ENCODE measurements at regions not wholly inside any gene's neighbourhood (a gene's known extent, or its start where the extent isn't known, plus 50 kb on each side); places are given as distances from the start of the nearest gene placed in this dataset.
"Not testable (repeated sequence)": the region's sequence is repeated elsewhere in the genome, so short reads cannot be mapped to it uniquely, and the experiment has no call there.

DNA sequence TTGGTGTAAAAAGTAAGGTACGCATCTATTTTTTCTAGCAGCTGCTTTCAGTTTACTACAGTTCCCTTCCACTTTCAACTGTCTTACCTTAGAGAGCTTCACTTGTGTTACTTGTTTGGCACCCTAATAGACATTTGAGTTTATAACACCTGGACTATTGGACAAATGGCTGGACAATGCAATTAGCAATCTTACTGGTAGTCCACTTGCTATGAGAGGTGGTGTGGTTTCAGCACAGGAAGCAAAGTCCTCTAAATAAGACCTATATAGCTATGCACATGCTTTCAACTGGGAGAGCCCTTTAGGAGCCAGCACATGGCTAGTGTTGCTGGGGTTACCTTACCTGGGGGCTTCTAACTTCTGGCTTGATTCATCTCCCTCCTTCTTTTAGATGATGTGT lies 119.6 kb upstream of the RANBP3L start:
- DNase-seq (ENCODE audit: low read depth): no peak
- no peak overlapping the region for H3K4me3 ChIP-seq (ENCODE audit: low read length)
- no peak for TF ChIP-seq CTCF (conservative IDR thresholded peaks at IDR 0.05; ENCODE audit: low read length)

DNA sequence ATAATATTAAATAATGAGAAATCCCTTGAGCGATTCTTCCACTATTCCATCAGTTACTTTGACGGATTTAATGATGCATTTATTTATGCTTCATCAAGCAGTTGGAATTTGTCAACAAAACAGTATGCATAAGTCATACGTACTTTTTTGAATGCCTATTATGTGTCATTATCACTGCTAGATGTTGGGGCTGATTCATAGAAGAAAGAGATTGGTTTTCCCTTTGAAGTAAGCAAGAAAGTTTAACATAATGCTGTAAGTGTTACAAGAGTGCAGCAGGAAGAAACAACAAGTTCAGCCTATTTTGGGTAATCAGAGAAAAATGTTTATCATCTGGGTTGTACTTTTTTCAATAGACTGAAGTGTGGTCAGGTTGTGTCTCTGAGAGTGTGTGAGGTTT lies 121.2 kb upstream of the RANBP3L start:
- DNase-seq (ENCODE audit: low read depth): peak; percentile 45
- no peak for TF ChIP-seq CTCF (conservative IDR thresholded peaks at IDR 0.05; ENCODE audit: low read length)
- H3K4me3 ChIP-seq (ENCODE audit: low read length): no peak overlapping the region

DNA sequence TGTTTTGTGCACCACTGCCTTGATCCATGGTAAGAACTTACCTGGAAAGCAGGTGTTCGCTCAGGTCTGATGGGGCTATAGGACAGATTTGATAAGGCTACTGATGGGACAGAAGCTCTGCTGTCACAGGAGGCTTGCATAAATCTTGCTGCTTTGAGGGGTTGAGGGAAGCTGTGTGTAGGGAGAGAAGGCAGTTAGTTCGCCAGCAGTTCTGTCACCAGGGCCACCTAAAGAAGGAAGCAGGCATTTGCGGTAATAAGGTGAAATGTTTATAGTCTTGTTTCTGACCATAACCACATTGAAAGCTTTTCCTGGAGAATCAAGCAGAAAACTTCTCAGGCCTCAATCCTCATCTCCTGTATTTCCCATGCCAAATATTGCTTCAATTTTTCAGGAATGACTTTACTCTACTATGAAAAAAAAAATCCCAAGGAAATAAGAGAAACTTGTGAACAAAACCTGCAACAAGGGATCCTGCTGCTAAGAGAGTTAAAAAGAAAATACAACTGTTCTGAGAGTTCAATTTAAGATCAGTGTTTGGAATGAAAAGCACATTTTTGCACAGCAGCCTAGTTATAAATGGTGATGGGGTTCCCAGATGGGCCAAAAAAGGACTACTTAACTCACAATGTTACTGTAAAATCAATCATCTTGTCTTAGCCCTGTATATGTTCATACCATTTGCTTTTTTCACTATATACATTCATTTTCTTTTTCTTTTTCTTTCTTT lies 122.0 kb upstream of the RANBP3L start:
- TF ChIP-seq CTCF (conservative IDR thresholded peaks at IDR 0.05; ENCODE audit: low read length): no peak
- DNase-seq (ENCODE audit: low read depth): no peak
- no peak overlapping the region for H3K4me3 ChIP-seq (ENCODE audit: low read length)

DNA sequence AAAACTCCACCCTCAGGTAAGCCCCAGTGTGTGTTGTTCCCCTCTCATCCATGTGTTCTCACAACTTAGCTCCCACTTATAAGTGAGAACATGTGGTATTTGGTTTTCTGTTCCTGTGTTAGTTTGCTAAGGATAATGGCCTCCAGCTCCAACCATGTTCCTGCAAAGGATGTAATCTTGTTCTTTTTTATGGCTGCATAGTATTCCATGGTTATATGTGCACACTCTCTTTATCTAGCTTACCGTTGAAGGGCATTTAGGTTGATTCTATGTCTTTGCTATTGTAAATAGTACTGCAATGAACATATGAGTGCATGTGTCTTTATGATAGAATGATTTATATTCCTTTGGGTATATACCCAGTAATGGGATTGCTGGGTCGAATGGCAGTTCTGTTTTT lies 124.4 kb upstream of the RANBP3L start:
- not testable (repeated sequence) for DNase-seq (ENCODE audit: low read depth); H3K4me3 ChIP-seq (ENCODE audit: low read length)

GRCh38 chr5:36435516-36435915 lies 133.8 kb upstream of the RANBP3L start:
- no peak for DNase-seq (ENCODE audit: low read depth)
- TF ChIP-seq CTCF (conservative IDR thresholded peaks at IDR 0.05; ENCODE audit: low read length): no peak

DNA sequence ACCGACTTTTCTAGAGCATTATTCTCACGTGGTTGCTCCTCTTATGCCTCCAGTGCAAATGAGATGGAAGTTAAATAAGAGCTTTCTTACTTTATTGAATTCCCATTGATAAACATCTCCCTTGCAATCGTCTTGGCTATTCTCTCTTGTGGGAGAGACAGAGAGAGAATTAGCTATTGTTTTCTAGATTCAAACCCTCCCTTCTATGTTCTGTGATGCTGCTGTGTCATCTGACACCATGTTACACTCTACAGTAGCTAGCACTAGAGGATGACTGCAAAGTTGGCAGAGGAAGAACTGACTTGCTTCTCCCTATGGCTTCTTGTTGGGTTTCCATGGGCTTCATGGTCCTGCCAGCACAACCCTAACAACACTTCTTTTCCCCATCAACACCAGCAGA lies 134.6 kb upstream of the RANBP3L start:
- TF ChIP-seq CTCF (conservative IDR thresholded peaks at IDR 0.05; ENCODE audit: low read length): no peak
- H3K4me3 ChIP-seq (ENCODE audit: low read length): no peak overlapping the region
- DNase-seq (ENCODE audit: low read depth): no peak

More at GRCh38 chr5:36435516-36435915, 133.8 kb upstream of the RANBP3L start:
- H3K4me3 ChIP-seq (ENCODE audit: low read length): no peak overlapping the region

GRCh38 chr5:36438765-36439561 lies 137.3 kb upstream of the RANBP3L start:
- H3K4me3 ChIP-seq (ENCODE audit: low read length): no peak overlapping the region
- DNase-seq (ENCODE audit: low read depth): no peak
- no peak for TF ChIP-seq CTCF (conservative IDR thresholded peaks at IDR 0.05; ENCODE audit: low read length)
